Activated CD4-positive, alpha-beta T cell treated with anti-CD3 and anti-CD28 coated beads, Interleukin-2, amount 50 U/mL, for 48 hours (primary cell): ENCODE measurements at regions not wholly inside any gene's neighbourhood (a gene's known extent, or its start where the extent isn't known, plus 50 kb on each side); places are given as distances from the start of the nearest gene placed in this dataset.
"Not testable (repeated sequence)": the region's sequence is repeated elsewhere in the genome, so short reads cannot be mapped to it uniquely, and the experiment has no call there.

Experiments
- DNase-seq, 2 experiments: peaks; one replicate each; pipeline ENCODE4 v3.0.0-alpha.2; 2020

DNA sequence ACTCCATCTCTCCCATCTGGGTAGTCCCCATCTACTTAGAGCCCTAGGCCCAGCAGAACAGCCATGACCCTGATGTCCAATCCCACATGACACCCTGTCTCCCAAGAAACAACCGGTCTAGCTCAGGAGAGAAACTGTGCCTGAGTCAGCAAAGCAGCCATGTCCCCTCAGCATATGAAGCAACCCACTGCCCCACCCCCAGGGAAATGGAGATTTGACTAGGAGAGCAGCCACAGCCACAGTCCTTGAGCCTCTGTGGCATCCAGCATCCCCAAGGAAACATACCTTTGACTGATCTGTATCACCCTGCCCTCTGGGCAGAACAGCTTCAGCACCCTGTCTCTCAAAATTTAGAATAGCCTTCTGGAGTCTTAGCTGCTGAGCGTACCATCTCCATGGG is 641.9 kb upstream of the FBXO33 start:
- DNase-seq = no peak

- DNase-seq = no peak
Observed at GRCh38 chr14:40072175-40072574, 639.9 kb upstream of the FBXO33 start.

GRCh38 chr14:40058901-40059897 is 627.0 kb upstream of the FBXO33 start:
- DNase-seq = no peak

DNA sequence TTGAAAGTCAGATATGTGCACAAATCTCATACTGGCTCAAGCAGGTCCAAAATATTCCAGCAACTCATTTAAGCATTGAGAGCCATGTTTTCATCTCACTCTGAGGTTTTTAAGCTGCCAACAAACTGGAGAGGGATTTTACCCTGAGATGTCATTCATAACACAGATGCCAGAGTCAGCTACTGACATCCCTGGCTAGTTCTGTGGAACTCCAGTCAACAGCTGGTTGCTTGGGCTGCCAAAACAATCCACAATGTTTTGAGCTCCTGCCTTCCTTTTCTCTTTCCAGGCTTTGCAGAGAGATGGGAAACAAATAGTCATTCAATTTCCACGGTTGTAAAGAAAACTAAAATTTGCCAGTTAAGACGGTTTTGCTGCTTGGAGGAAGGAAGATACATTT is 621.2 kb upstream of the FBXO33 start:
- DNase-seq = no peak

DNA sequence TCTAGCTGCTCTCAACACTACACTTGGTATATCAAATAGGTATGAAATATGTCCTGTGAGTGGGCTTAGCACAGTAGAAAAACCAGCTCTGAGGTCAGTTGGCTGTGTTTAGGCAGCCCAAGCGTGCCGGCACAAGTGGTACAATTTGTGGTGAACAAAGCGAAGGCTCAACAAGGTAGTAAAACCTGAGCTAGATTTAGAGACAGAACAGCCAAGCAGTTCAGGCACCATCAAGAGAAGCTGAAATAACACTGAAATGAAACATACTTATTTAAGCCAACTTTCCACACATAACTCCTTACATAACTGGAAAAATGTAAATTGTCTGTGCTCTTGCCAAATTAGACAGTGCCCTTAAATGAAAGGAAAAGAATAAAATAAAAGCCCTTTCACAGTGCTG is 596.8 kb upstream of the FBXO33 start:
- no peak for DNase-seq

DNA sequence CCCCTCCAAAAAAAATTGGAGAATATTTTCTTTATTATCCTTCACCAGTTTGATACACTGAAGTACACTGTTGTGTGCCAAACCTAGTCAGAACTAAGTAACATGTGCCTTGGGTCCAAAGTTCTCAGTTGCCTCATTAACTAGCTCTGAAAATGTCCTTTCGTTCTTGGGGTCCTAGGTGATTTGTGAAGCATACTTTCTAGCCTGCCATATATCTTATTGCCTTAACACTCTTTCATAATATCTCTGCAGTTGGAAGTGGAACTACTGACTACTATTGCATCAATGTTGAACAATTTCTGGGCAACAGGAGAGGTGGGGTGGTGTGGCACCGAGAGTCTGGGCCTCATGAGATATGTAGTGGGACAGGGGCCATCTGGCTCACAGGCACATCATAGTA is 592.9 kb upstream of the FBXO33 start:
- no peak for DNase-seq

DNA sequence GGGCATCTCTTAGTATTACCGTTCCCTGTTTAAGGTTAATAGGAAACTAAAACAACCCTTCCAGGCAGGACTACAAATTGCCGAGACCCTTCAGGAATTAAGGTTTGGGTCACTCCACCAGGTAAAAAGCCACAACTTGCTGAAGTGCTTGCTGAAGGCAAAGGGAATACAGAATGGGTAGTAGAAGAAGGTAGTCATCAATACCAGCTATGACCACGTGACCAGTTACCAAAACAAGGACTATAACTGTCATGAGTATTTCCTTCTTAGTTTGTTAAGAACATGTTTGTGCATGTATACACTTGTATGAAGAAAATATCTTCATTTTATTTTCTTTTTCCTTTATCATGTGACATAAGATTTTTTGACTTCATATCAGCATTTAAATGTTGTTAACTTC is 578.7 kb upstream of the FBXO33 start:
- no peak for DNase-seq

DNA sequence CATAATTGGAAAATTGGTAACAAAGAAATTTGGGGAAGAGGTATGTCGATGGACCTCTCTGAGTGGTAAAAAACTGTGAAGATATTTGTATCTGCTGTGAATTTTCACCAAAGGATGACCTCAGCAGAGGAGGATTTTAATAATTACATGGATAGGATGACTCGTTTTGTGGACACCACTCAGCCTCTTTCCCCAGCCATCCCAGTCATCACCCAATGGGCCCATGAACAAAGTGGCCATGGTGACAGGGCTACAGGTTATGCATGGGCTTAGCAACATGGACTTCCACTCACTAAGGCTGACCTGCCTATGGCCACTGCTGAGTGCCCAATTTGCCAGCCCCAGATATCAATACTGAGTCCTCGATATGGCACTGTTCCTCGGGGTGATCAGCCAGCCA is 577.5 kb upstream of the FBXO33 start:
- DNase-seq = no peak

GRCh38 chr14:40008345-40008744 is 576.1 kb upstream of the FBXO33 start:
- not testable (repeated sequence) for DNase-seq

GRCh38 chr14:40004871-40005500 is 572.8 kb upstream of the FBXO33 start:
- DNase-seq = no peak

DNA sequence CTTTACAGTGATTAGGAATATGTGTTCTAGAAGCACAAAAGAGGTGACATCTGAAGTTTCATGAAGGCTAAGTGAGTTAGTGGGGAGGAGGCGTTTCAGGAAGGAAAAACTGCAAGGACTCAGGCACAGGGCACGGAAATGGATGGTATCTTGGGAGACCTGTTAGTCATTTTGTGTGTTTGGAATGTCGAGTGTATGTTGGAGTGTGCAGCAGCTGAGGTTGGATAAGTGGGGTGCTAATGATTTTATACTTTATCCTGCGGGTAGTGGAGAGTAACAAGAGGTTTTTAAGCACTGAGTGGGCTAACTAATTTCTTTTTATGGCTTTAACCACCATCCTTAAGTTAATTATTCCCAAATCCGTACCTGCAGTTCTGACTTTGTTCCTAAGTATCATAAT is 571.5 kb upstream of the FBXO33 start:
- DNase-seq = no peak

GRCh38 chr14:39998854-39999253 is 566.6 kb upstream of the FBXO33 start:
- no peak for DNase-seq

GRCh38 chr14:39998114-39998513 is 565.9 kb upstream of the FBXO33 start:
- DNase-seq = no peak

- no peak for DNase-seq
Observed at GRCh38 chr14:39991041-39991440, 558.8 kb upstream of the FBXO33 start.

DNA sequence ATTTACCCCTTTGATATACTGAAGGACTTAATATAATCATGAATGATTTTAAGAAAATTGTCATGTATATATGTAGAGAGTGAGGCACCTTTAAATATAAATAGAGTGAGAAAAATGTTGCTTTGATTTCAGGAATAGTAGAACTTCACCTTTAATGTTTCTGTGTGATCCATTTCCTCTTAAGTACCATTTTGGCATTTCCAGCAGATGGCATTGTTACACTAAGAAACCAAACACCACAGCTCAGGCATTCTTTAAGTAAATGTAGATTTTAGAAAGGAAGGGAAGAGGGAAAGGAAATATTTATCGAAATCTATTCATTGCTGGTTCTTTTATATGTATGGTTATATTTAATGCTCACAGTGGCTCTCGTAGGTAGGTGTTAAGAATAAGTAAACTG is 556.7 kb upstream of the FBXO33 start:
- DNase-seq = no peak

DNA sequence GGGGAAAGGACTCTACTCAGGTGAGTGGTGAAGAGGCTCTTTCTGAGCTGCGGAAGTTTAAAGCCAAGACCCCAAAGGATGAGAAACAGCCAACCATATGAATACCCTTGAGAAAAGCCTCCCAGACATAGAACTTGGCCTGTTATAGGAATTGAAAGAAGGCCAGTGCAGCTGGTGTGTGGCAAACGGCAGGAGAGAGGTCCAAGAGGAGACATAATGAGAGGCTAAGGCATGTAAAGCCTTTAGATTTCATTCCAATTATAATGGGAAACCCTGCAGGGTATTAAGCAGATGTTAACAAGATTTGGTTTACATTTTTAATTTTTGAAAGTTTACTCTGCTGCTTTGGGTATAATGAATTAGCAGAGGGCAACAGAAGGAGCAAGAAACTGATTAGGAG is 552.1 kb upstream of the FBXO33 start:
- no peak for DNase-seq

GRCh38 chr14:39977198-39977597 is 545.0 kb upstream of the FBXO33 start:
- no peak for DNase-seq

GRCh38 chr14:39974036-39974435 is 541.8 kb upstream of the FBXO33 start:
- no peak for DNase-seq

DNA sequence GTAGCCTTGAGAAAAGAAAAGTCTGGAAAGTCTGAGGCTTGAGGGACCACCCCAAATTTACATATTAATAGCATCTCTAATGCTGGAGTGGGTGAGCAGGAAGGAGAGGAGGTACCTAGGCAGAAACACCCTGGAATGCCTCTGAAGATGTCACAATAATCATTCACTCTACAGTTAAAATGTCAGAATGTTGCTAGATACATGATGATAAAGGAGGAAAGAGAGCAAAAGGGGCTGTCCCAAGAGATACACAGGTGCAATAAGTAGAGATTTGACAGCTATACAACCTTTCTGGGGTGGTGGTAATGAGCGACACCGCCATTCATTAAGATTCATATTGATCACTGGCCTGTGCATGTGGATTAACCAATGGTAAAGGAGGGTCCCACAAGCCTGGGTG is 540.5 kb upstream of the FBXO33 start:
- no peak for DNase-seq

DNA sequence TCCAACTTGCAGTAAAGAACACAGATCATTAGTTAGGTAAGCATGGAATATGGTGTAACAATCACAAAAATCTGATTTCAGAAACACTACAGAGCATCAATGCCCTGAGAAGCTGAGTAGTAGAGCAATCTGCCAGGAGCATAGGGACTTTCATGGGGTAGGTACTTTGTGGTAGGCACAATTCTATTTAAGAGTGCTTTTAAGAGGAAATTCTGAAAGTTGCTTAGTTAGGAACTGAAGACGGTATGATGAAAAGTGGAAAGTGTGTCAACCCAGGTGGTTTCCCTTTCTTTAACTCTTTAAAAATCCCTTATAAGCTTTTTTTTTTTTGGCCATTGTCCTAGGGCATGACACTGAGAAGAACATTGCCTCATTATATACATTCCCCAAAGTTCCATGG is 535.7 kb upstream of the FBXO33 start:
- DNase-seq = no peak

DNA sequence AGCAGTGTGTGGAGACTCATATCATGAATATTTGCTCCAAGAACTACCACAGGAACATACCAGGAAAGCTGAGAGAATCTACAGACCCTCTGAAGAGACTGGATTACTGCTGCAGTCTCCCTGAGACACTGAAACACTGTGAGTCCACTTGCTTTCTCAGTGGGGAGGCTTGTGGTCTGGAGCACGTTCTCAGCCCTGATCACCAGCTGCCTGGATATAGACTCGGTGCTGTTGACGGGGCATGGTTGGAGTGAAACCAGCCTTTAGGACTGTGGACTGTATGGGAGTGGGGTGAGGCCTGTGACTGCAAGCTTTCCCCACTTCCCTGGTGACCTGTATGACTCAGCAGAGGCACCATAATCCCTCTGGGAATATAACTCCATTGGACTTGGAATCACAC is 525.8 kb upstream of the FBXO33 start:
- DNase-seq = no peak

DNA sequence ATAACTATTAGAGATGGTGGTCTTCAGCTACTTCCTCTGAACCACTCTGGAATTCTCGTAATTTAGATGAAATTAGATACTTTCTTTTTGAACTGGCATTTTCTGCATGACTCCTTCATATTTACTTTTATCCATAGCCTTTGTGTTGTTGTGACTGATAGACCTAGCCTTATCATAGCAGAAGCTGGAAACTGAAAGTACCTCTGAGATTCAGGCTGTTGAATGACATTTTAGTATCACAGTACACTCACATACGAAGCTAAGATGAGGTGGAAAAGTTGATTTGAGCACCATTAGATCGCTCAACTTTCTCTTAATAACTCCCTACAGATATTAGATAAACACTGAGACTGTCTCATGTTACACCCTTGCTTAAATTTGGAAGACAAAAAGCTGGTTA is 525.1 kb upstream of the FBXO33 start:
- no peak for DNase-seq

DNA sequence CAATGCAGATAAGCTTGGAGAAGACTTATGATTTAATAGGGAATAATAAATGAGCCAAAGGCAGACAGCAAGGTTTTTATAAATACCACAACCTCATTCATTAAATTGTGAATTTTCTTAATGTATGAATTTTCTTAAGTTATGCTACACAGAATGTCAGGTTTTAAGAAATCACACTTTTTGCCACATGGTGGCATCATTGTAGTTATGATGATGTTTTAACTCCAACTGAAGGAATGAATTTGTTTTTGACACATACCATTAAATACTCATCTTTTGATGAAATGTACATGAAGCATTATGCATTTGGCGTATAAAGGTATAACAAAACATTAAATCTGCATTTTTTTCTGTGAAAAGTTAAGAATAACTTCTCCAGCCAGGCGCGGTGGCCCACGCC is 524.1 kb upstream of the FBXO33 start:
- no peak for DNase-seq

GRCh38 chr14:39948235-39948634 is 516.0 kb upstream of the FBXO33 start:
- DNase-seq = no peak
